K562 (cell line): ENCODE measurements at regions not wholly inside any gene's neighbourhood (a gene's known extent, or its start where the extent isn't known, plus 50 kb on each side); places are given as distances from the start of the nearest gene placed in this dataset.

Experiments used
- ATAC-seq: fragments of 200-7000 bp; cut with Tn5 transposase; 3 replicates; pipeline ENCODE4 v1.9.1; 2020; ENCODE audit warnings: moderate library complexity
- BruUV-seq: library from RNA; stranded (reverse); fragments of 400-500 nt; replicated peaks from 2 replicates; lab custom pipeline; 2021; lab: Mats Ljungman, UMichigan
- CTCF ChIA-PET: fragments of 300-600 bp; formaldehyde crosslinking; extraction: SDS; loops from one replicate; lab custom pipeline; 2021; ENCODE audit warnings: low intra/inter-chr PET ratio; lab: Yijun Ruan, JAX
- POLR2A ChIA-PET: fragments of 300-600, 350-650 bp; sonication (Branson Sonifier 250); formaldehyde crosslinking; extraction: SDS; loops from one replicate; lab custom pipeline; 2021; ENCODE audit warnings: antibody characterized with exemption, inconsistent platforms; lab: Yijun Ruan, JAX
- DNase-seq, 4 experiments: peaks; one replicate each; pipeline versions ENCODE4 v3.0.0 to v3.0.0-alpha.2; 2011 to 2018; ENCODE audit warnings: low spot score in 3 of 4, mixed read lengths in 3 of 4; ENCODE audit errors: extremely low read depth in 1 of 4
- FAIRE-seq: peaks from 2 replicates; lab custom pipeline; 2011; peaks lifted over from hg19 to GRCh38; lab: Jason Lieb, UNC
- H2AFZ ChIP-seq: 2 replicates; pipeline ENCODE4 v1.6.0; 2011; ENCODE audit warnings: low read depth, low read length, control low read depth, inconsistent platforms
- H3K27ac ChIP-seq: fragments of 200-600 bp; 3 replicates; pipeline ENCODE4 v1.8.0; 2011; ENCODE audit warnings: low read depth, mild to moderate bottlenecking, control low read depth, inconsistent platforms, low read length, moderate library complexity, mixed read lengths; ENCODE audit errors: extremely low read depth
- H3K27me3 ChIP-seq, 2 experiments: fragments of 300-600 bp in 1 of 2; 2 replicates in 1 of 2; 3 replicates in 1 of 2; pipeline versions ENCODE4 v1.6.0 to v1.8.0; 2011; ENCODE audit warnings: inconsistent platforms in 2 of 2, low read length in 2 of 2, mild to moderate bottlenecking in 1 of 2, mixed read lengths in 1 of 2, moderate library complexity in 1 of 2; ENCODE audit not compliant: control insufficient read depth in 2 of 2, insufficient read depth in 2 of 2
- H3K36me3 ChIP-seq: fragments of 300-600 bp; 3 replicates; pipeline ENCODE4 v1.8.0; 2011; ENCODE audit warnings: mild to moderate bottlenecking, low read length, inconsistent platforms; ENCODE audit not compliant: control insufficient read depth, insufficient read depth
- H3K4me1 ChIP-seq, 2 experiments: fragments of 200-600 bp in 1 of 2; replicated peaks in 1 of 2; 2 replicates in 1 of 2; 3 replicates in 1 of 2; pipeline versions ENCODE4 v1.5.1 to v1.8.0; 2011; ENCODE audit warnings: inconsistent platforms in 2 of 2, low read length in 2 of 2, mild to moderate bottlenecking in 1 of 2, mixed read lengths in 1 of 2, moderate library complexity in 1 of 2; ENCODE audit not compliant: control insufficient read depth in 2 of 2, insufficient read depth in 2 of 2
- H3K4me2 ChIP-seq: 2 replicates; pipeline ENCODE4 v1.6.1; 2011; ENCODE audit warnings: low read length, control low read depth, inconsistent platforms, mixed read lengths; ENCODE audit not compliant: insufficient read depth
- H3K4me3 ChIP-seq: fragments of 200-600 bp; sonication (generic), shearing (Covaris generic); 2 replicates; pipeline ENCODE4 v1.5.1; 2016; ENCODE audit warnings: control low read depth, inconsistent platforms
- H3K79me2 ChIP-seq: fragments of 200-600 bp; 3 replicates; pipeline ENCODE4 v1.8.0; 2011; ENCODE audit warnings: low read length, inconsistent platforms; ENCODE audit not compliant: control insufficient read depth, insufficient read depth
- H3K9ac ChIP-seq, 2 experiments: 2 replicates each; pipeline versions ENCODE4 v1.6.0 to v1.6.1; 2011; ENCODE audit warnings: low read depth in 2 of 2, low read length in 2 of 2, control low read depth in 1 of 2, inconsistent platforms in 1 of 2, mild to moderate bottlenecking in 1 of 2, mixed read lengths in 1 of 2; ENCODE audit not compliant: insufficient read depth in 1 of 2
- H3K9me1 ChIP-seq: one replicate; pipeline ENCODE4 v1.6.0; 2011; ENCODE audit warnings: inconsistent platforms, mild to moderate bottlenecking, low read length, moderate library complexity; ENCODE audit not compliant: control insufficient read depth, insufficient read depth
- H3K9me3 ChIP-seq: replicated peaks from 2 replicates; pipeline ENCODE4 v1.5.1; 2011; ENCODE audit warnings: low read depth, low read length, inconsistent platforms; ENCODE audit not compliant: control insufficient read depth, insufficient read depth
- H4K20me1 ChIP-seq: replicated peaks from 2 replicates; pipeline ENCODE4 v1.6.1; 2011; ENCODE audit warnings: low read length, inconsistent platforms, mixed read lengths; ENCODE audit not compliant: control insufficient read depth, insufficient read depth
- CHD1 ChIP-seq: fragments of 200-600 bp; sonication (generic); IDR thresholded peaks from one replicate; pipeline ENCODE4 v1.6.1; 2012; ENCODE audit warnings: mild to moderate bottlenecking, moderate library complexity, low read length, inconsistent platforms
- FOXP1 ChIP-seq: sonication (generic); formaldehyde crosslinking; IDR thresholded peaks from 2 replicates; pipeline ENCODE4 v1.8.0; 2022; ENCODE audit warnings: mild to moderate bottlenecking, missing genetic modification reagents
- HDAC8 ChIP-seq: fragments of 450-650 bp; IDR thresholded peaks from 2 replicates; pipeline ENCODE4 v1.6.1; 2016; ENCODE audit warnings: mild to moderate bottlenecking, missing genetic modification characterization, moderate library complexity, missing compliant biosample characterization
- HNRNPL ChIP-seq: fragments of 200-400 bp; formaldehyde crosslinking; IDR thresholded peaks from 2 replicates; pipeline ENCODE4 v1.6.1; 2017; ENCODE audit warnings: low read depth, mild to moderate bottlenecking, low read length
- NR4A1 ChIP-seq, 2 experiments: fragments of 250-450 bp in 1 of 2; fragments of 450-650 bp in 1 of 2; sonication (Bioruptor Pico) in 1 of 2; IDR thresholded peaks; 2 replicates each; pipeline versions ENCODE4 v1.4.0 to v1.6.1; 2016 to 2020; ENCODE audit warnings: mild to moderate bottlenecking in 2 of 2, missing compliant biosample characterization in 1 of 2, missing genetic modification characterization in 1 of 2, moderate library complexity in 1 of 2
- PPARD ChIP-seq: fragments of 250-450 bp; sonication (Bioruptor Pico); IDR thresholded peaks from 2 replicates; pipeline ENCODE4 v1.8.0; 2022; ENCODE audit warnings: inconsistent platforms, mild to moderate bottlenecking, moderate library complexity
- PREB ChIP-seq: sonication (generic); formaldehyde crosslinking; IDR thresholded peaks from 2 replicates; pipeline ENCODE4 v1.8.1; 2023; ENCODE audit warnings: mild to moderate bottlenecking, missing genetic modification reagents
- THRB ChIP-seq: fragments of 450-650 bp; formaldehyde crosslinking; conservative IDR thresholded peaks from 2 replicates; pipeline ENCODE4 v1.4.0; 2022; ENCODE audit warnings: mild to moderate bottlenecking, missing genetic modification characterization
- ZNF668 ChIP-seq: fragments of 250-450 bp; sonication (Bioruptor Pico); IDR thresholded peaks from 2 replicates; pipeline ENCODE4 v1.8.0; 2022; ENCODE audit warnings: mild to moderate bottlenecking, inconsistent platforms
- WGBS: fragments of 100-300 bp; shearing (Covaris generic); methylation state at CpG from one replicate; pipeline ENCODE4 v1.1.6; 2016; ENCODE audit warnings: low coverage, mixed read lengths; ENCODE audit not compliant: insufficient coverage; ENCODE audit errors: missing lambda C conversion rate; 5-methylcytosine and 5-hydroxymethylcytosine counted together
- in situ Hi-C: fragments of 300-500 bp; cut with MboI; formaldehyde crosslinking; loops from 4 replicates; pipeline ENCODE4 v1.15.0; 2018; ENCODE audit warnings: inconsistent platforms, mixed read lengths
- intact Hi-C: fragments of 100-400 bp; cut with micrococcal nuclease; formaldehyde crosslinking; loops from 2 replicates; pipeline ENCODE4 v1.14.2; 2022

GRCh38 chr2:228688007-228688645 lies 506.6 kb upstream of the SPHKAP start:
- Histone ChIP-seq H3K9ac (no peak overlapping the region), H2AFZ (no peak overlapping the region), H3K4me2 (no peak overlapping the region), H3K27me3 (no peaks in the 10 kb centered on the region), H3K27ac (no peak overlapping the region), H3K4me3 (no peak overlapping the region), H3K9me3 (no peaks in the 10 kb centered on the region), H4K20me1 (no peaks in the 10 kb centered on the region), H3K36me3 (no peaks in the 10 kb centered on the region), H3K9me1 (no peaks in the 10 kb centered on the region), H3K79me2 (no peaks in the 10 kb centered on the region), H3K4me1 (no peaks in the 10 kb centered on the region)
- FAIRE-seq (no peak), DNase-seq (no peak), ATAC-seq (no peak)
- intact Hi-C loops (no loop called here), in situ Hi-C loops (no loop called here)
- BruUV-seq, result no TSS peak
- TF ChIP-seq FOXP1 (CRISPR knock-in tag), result no peak
- no peak for TF ChIP-seq PPARD (CRISPR knock-in tag)
- TF ChIP-seq CHD1, result no peak
- TF ChIP-seq HDAC8 (tag), result no peak
- no peak for TF ChIP-seq HNRNPL
- no peak for TF ChIP-seq NR4A1 (CRISPR knock-in tag; IDR thresholded peaks at IDR 0.05)
- no peak for TF ChIP-seq NR4A1 (tag; IDR thresholded peaks at IDR 0.05)
- no peak for TF ChIP-seq THRB (CRISPR knock-in tag)
- no peak for TF ChIP-seq PREB (CRISPR knock-in tag)
- no peak for TF ChIP-seq ZNF668 (CRISPR knock-in tag)
- CTCF ChIA-PET, result no interaction called here
- 2% methylated on average over 5 of the region's 5 CpGs for whole genome bisulfite sequencing
- POLR2A ChIA-PET, result no interaction called here
